ENCODE measurements at regions not wholly inside any gene's neighbourhood (a gene's known extent, or its start where the extent isn't known, plus 50 kb on each side); places are given as distances from the start of the nearest gene placed in this dataset.

GRCh38 chrX:110965409-110966090 lies 130.4 kb upstream of the PAK3 start:
- TF ChIP-seq CTCF (IDR thresholded peaks at IDR 0.05) (no peak), POLR2AphosphoS5 (IDR thresholded peaks at IDR 0.05; ENCODE audit: insufficient read depth in 1 of 2, low read depth in 1 of 2) (no peak), POLR2A (IDR thresholded peaks at IDR 0.05) (no peak)

Data from vagina (tissue), 2 donors.